A549 (cell line): ENCODE measurements at regions not wholly inside any gene's neighbourhood (a gene's known extent, or its start where the extent isn't known, plus 50 kb on each side); places are given as distances from the start of the nearest gene placed in this dataset.

Source experiments
- CHD2 ChIP-seq: fragments of 150-350 bp; IDR thresholded peaks from 2 replicates; pipeline ENCODE4 v1.6.1; 2014; ENCODE audit warnings: low read length; ENCODE audit not compliant: partially characterized antibody
- EP300 ChIP-seq, 2 experiments: fragments of >200 bp; sonication (Bioruptor Twin); formaldehyde crosslinking; IDR thresholded peaks; 2 replicates in 1 of 2; 3 replicates in 1 of 2; pipeline ENCODE4 v1.6.1; 2016 to 2017
- MYC ChIP-seq: IDR thresholded peaks from 2 replicates; pipeline ENCODE4 v1.6.1; 2012; ENCODE audit warnings: mild to moderate bottlenecking, inconsistent platforms, low read length, improper control_type of control experiment, borderline replicate concordance
- POLR2A ChIP-seq: IDR thresholded peaks from 2 replicates; pipeline ENCODE4 v1.6.1; 2012; ENCODE audit warnings: mild to moderate bottlenecking, low read length
- RAD21 ChIP-seq, 2 experiments: fragments of >200 bp in 1 of 2; sonication (Bioruptor Twin) in 1 of 2; formaldehyde crosslinking in 1 of 2; IDR thresholded peaks in 1 of 2; conservative IDR thresholded peaks in 1 of 2; 2 replicates in 1 of 2; 3 replicates in 1 of 2; pipeline ENCODE4 v1.6.1; 2012 to 2018; ENCODE audit warnings: inconsistent platforms in 1 of 2
- RNF2 ChIP-seq: fragments of 200-600 bp; sonication (generic); IDR thresholded peaks from 2 replicates; pipeline ENCODE4 v1.6.1; 2016; ENCODE audit warnings: low read depth, mild to moderate bottlenecking, antibody characterized with exemption, moderate library complexity, borderline replicate concordance
- SMC3 ChIP-seq: fragments of >200 bp; sonication (Bioruptor Twin); formaldehyde crosslinking; IDR thresholded peaks from 3 replicates; pipeline ENCODE4 v1.6.1; 2018; ENCODE audit warnings: inconsistent platforms
- TP53 ChIP-seq: fragments of 250-450 bp; sonication (Bioruptor Pico); IDR thresholded peaks from 2 replicates; pipeline ENCODE4 v1.5.0; 2021; ENCODE audit warnings: mild to moderate bottlenecking, moderate library complexity
- TF ChIP-seq, protein P1 (sequence below): fragments of >200 bp; sonication (Bioruptor Twin); formaldehyde crosslinking; IDR thresholded peaks from 3 replicates; pipeline ENCODE4 v1.5.1; 2016
- TF ChIP-seq, protein P2 (sequence below): fragments of 200-600 bp; sonication (generic); IDR thresholded peaks from 2 replicates; pipeline ENCODE4 v1.6.1; 2016; ENCODE audit warnings: antibody characterized with exemption, mild to moderate bottlenecking, moderate library complexity

DNA sequence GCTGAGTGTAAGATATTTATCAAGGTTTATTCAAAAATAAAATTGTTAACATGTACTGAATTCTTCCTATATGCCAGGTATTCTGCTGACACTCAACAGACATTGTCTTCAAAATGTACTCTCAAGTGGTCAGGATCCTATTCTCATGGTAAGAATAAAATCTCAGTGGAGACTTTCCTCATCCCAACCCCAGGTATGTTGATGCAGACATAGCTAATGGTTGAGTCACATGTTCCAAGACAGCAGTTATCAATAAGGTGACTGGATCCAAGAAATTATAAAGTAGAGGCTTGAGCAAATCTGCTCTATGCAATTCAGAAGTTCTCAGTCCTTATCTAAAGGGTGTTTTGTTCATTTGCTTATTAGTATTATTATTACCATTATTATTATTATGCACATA is 115.2 kb upstream of the GABRA2 start:
- TF ChIP-seq EP300 (IDR thresholded peaks at IDR 0.05): no peak
- no peak for TF ChIP-seq RAD21 (conservative IDR thresholded peaks at IDR 0.05 in 1 of 2, IDR thresholded peaks at IDR 0.05 in 1 of 2)
- no peak for TF ChIP-seq MYC
- TF ChIP-seq, protein P1, sequence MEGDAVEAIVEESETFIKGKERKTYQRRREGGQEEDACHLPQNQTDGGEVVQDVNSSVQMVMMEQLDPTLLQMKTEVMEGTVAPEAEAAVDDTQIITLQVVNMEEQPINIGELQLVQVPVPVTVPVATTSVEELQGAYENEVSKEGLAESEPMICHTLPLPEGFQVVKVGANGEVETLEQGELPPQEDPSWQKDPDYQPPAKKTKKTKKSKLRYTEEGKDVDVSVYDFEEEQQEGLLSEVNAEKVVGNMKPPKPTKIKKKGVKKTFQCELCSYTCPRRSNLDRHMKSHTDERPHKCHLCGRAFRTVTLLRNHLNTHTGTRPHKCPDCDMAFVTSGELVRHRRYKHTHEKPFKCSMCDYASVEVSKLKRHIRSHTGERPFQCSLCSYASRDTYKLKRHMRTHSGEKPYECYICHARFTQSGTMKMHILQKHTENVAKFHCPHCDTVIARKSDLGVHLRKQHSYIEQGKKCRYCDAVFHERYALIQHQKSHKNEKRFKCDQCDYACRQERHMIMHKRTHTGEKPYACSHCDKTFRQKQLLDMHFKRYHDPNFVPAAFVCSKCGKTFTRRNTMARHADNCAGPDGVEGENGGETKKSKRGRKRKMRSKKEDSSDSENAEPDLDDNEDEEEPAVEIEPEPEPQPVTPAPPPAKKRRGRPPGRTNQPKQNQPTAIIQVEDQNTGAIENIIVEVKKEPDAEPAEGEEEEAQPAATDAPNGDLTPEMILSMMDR: no peak
- TF ChIP-seq TP53: no peak
- TF ChIP-seq RNF2: no peak
- TF ChIP-seq, protein P2, sequence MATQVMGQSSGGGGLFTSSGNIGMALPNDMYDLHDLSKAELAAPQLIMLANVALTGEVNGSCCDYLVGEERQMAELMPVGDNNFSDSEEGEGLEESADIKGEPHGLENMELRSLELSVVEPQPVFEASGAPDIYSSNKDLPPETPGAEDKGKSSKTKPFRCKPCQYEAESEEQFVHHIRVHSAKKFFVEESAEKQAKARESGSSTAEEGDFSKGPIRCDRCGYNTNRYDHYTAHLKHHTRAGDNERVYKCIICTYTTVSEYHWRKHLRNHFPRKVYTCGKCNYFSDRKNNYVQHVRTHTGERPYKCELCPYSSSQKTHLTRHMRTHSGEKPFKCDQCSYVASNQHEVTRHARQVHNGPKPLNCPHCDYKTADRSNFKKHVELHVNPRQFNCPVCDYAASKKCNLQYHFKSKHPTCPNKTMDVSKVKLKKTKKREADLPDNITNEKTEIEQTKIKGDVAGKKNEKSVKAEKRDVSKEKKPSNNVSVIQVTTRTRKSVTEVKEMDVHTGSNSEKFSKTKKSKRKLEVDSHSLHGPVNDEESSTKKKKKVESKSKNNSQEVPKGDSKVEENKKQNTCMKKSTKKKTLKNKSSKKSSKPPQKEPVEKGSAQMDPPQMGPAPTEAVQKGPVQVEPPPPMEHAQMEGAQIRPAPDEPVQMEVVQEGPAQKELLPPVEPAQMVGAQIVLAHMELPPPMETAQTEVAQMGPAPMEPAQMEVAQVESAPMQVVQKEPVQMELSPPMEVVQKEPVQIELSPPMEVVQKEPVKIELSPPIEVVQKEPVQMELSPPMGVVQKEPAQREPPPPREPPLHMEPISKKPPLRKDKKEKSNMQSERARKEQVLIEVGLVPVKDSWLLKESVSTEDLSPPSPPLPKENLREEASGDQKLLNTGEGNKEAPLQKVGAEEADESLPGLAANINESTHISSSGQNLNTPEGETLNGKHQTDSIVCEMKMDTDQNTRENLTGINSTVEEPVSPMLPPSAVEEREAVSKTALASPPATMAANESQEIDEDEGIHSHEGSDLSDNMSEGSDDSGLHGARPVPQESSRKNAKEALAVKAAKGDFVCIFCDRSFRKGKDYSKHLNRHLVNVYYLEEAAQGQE: no peak
- no peak for TF ChIP-seq CHD2
- no peak for TF ChIP-seq SMC3
- no peak for TF ChIP-seq POLR2A
